Right lobe of liver (tissue), 6 donors: ENCODE measurements at regions not wholly inside any gene's neighbourhood (a gene's known extent, or its start where the extent isn't known, plus 50 kb on each side); places are given as distances from the start of the nearest gene placed in this dataset.

Experiments
- ATAC-seq, 4 donors: fragments of 200-7000 bp; cut with Tn5 transposase; one replicate each; pipeline ENCODE4 v1.9.1; 2020; ENCODE audit warnings: mild to moderate bottlenecking in 4 of 4, moderate library complexity in 4 of 4
- DNase-seq, 3 donors: peaks; one replicate each; pipeline ENCODE4 v3.0.0-alpha.2; 2020
- H3K27ac ChIP-seq, 3 donors: fragments of 200-600 bp; one replicate each; pipeline ENCODE4 v1.8.0; 2022
- H3K27me3 ChIP-seq, 2 donors: fragments of 200-600 bp; one replicate each; pipeline ENCODE4 v1.8.0; 2022
- H3K36me3 ChIP-seq, 4 donors: fragments of 200-600 bp; sonication (generic) in 1 of 4; one replicate each; pipeline versions ENCODE4 v1.5.1 to v1.8.0; 2017 to 2022; ENCODE audit warnings: control low read depth in 1 of 4
- H3K4me1 ChIP-seq, 4 donors: fragments of 200-600 bp; sonication (generic) in 1 of 4; one replicate each; pipeline versions ENCODE4 v1.5.1 to v1.8.0; 2017 to 2022; ENCODE audit warnings: control low read depth in 1 of 4
- H3K4me3 ChIP-seq, 3 donors: fragments of 200-600 bp; one replicate each; pipeline ENCODE4 v1.8.0; 2022
- H3K9me3 ChIP-seq, 4 donors: fragments of 200-600 bp; sonication (generic) in 1 of 4; one replicate each; pipeline versions ENCODE4 v1.5.1 to v1.8.0; 2017 to 2022; ENCODE audit warnings: control low read depth in 1 of 4
- CTCF ChIP-seq, 4 donors: fragments of 200-600 bp in 3 of 4; fragments of 450-650 bp in 1 of 4; IDR thresholded peaks; one replicate each; pipeline versions ENCODE4 v1.5.1 to v1.8.0; 2016 to 2022; ENCODE audit warnings: antibody characterized with exemption in 4 of 4, mild to moderate bottlenecking in 2 of 4
- POLR2A ChIP-seq: fragments of 450-650 bp; IDR thresholded peaks from one replicate; pipeline ENCODE4 v1.6.1; 2017; ENCODE audit warnings: antibody characterized with exemption, mild to moderate bottlenecking
- WGBS: methylation state at CpG from one replicate; pipeline ENCODE4 v1.1.6; 2018; ENCODE audit warnings: low coverage, low lambda C conversion rate; ENCODE audit not compliant: insufficient coverage; ENCODE audit errors: missing lambda C conversion rate; 5-methylcytosine and 5-hydroxymethylcytosine counted together
- intact Hi-C, 2 donors: fragments of 100-400 bp; cut with DNase I; formaldehyde crosslinking; loops; one replicate each; pipeline versions ENCODE4 v1.11.2 to v1.14.1; 2022
- donor health status: DM: no; HTN: yes; CAD: no.
- donor health status: DM: no; HTN: no; CAD: no.
- donor health status: DM: no; HTN: no; CAD: no.
- donor health status: DM: no; HTN: yes; CAD: no.
- donor health status: DM: no; HTN: yes; CAD: no.

DNA sequence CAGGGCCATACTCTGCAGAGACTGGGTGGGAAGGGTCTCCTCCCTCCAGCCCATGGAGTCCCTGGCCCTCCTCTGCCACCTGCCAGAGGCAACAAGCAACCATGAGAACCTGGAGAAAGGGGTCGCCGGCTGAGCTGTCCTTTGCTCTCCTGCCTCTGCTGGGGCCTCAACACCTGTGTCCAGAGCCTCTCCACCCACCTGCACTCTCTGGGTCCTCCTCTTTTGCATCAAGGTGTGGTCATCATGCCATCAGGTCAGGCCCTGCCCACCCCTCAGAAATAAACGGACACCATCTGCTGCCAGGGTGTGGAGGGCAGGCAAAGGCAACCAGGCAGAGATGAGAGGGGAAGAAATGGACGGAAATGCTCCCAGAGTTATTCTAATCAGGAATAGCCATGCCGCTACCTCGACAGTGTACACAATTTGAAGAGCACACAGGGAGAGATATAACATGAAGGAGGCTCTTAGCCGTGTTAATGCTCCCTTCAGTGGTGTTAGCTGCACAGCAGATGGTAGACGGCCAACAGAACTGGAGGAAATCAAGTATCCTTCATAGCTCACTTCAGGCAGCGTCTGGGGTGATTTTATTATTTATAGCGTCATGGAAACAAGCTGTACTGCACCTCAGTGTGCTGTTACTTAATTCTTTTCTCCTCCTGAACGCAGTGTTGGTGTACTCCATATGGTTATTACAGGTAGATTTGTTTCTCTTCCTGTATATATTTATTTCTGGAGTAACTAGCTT is 247.9 kb downstream of the TSN start:
- H3K27me3 ChIP-seq: no peaks in the 10 kb centered on the region
- H3K9me3 ChIP-seq: no peaks in the 10 kb centered on the region
- intact Hi-C loops: no loop called here
- no peaks in the 10 kb centered on the region for H3K4me1 ChIP-seq
- no peak for ATAC-seq
- H3K4me3 ChIP-seq: no peak overlapping the region
- TF ChIP-seq CTCF (IDR thresholded peaks at IDR 0.05): no peak
- no peak for TF ChIP-seq POLR2A
- DNase-seq: no peak
- H3K27ac ChIP-seq: no peak overlapping the region
- H3K36me3 ChIP-seq: no peaks in the 10 kb centered on the region
- WGBS: 66% methylated on average over 11 of the region's 11 CpGs

- intact Hi-C loops: no loop called here
- WGBS: 34% methylated on average over 5 of the region's 5 CpGs
- H3K4me3 ChIP-seq: no peak overlapping the region
- H3K27me3 ChIP-seq: no peaks in the 10 kb centered on the region
- H3K4me1 ChIP-seq: no peaks in the 10 kb centered on the region
- no peaks in the 10 kb centered on the region for H3K36me3 ChIP-seq
- no peak for TF ChIP-seq CTCF (IDR thresholded peaks at IDR 0.05)
- DNase-seq (no peak), ATAC-seq (no peak)
- no peaks in the 10 kb centered on the region for H3K9me3 ChIP-seq
- no peak overlapping the region for H3K27ac ChIP-seq
These were observed 251.7 kb downstream of the TSN start for GRCh38 chr2:122007126-122007525.

- Histone ChIP-seq H3K4me3 (no peak overlapping the region), H3K9me3 (no peaks in the 10 kb centered on the region), H3K27me3 (no peaks in the 10 kb centered on the region), H3K27ac (no peak overlapping the region), H3K36me3 (no peaks in the 10 kb centered on the region), H3K4me1 (no peaks in the 10 kb centered on the region)
- intact Hi-C loops: no loop called here
- ATAC-seq (no peak), DNase-seq (no peak)
- 32% methylated on average over 2 of the region's 5 CpGs for WGBS
- TF ChIP-seq CTCF (IDR thresholded peaks at IDR 0.05) (no peak), POLR2A (no peak)
These were observed 252.1 kb downstream of the TSN start for GRCh38 chr2:122007577-122007976.

DNA sequence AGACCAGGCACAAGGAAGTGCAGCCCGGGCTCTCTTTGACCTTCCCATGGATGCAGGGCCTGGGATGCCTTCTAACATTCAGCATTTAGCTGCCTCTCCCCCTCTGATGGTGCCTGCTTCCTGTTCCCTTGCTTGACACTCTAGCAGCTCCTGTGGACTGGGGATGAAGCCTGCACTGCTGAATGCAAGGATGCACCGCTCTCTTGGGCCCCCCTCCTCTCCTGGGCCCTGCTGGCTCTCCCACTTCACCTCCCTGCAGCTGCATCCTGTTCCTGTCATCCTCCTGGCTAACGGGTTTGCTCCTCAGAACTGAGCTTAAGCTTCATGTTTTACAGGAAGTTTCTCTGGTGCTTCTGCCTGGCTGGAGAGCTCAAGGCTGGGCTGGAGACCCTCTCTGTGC is 254.1 kb downstream of the TSN start:
- peak in 1 of 4 donors; percentile 36 for ATAC-seq
- no peak for DNase-seq

More for the DNA sequence above, 254.1 kb downstream of the TSN start:
- WGBS: no CpG with 5 or more reads among the region's 3 CpGs
- Histone ChIP-seq H3K4me1 (no peaks in the 10 kb centered on the region), H3K36me3 (no peaks in the 10 kb centered on the region), H3K27me3 (no peaks in the 10 kb centered on the region), H3K27ac (no peak overlapping the region), H3K4me3 (no peak overlapping the region), H3K9me3 (no peaks in the 10 kb centered on the region)
- intact Hi-C loops: no loop called here
- TF ChIP-seq CTCF (IDR thresholded peaks at IDR 0.05) (no peak), POLR2A (no peak)
